ENCODE measurements at regions not wholly inside any gene's neighbourhood (a gene's known extent, or its start where the extent isn't known, plus 50 kb on each side); places are given as distances from the start of the nearest gene placed in this dataset.

GRCh38 chr16:60137891-60138290, 1403.8 kb upstream of the GOT2 start:
- TF ChIP-seq, protein P1, sequence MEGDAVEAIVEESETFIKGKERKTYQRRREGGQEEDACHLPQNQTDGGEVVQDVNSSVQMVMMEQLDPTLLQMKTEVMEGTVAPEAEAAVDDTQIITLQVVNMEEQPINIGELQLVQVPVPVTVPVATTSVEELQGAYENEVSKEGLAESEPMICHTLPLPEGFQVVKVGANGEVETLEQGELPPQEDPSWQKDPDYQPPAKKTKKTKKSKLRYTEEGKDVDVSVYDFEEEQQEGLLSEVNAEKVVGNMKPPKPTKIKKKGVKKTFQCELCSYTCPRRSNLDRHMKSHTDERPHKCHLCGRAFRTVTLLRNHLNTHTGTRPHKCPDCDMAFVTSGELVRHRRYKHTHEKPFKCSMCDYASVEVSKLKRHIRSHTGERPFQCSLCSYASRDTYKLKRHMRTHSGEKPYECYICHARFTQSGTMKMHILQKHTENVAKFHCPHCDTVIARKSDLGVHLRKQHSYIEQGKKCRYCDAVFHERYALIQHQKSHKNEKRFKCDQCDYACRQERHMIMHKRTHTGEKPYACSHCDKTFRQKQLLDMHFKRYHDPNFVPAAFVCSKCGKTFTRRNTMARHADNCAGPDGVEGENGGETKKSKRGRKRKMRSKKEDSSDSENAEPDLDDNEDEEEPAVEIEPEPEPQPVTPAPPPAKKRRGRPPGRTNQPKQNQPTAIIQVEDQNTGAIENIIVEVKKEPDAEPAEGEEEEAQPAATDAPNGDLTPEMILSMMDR (IDR thresholded peaks at IDR 0.05), result no peak
- TF ChIP-seq POLR2A (IDR thresholded peaks at IDR 0.05), result no peak

Data from ovary (tissue), 3 donors.